VCaP (cell line): ENCODE measurements at regions not wholly inside any gene's neighbourhood (a gene's known extent, or its start where the extent isn't known, plus 50 kb on each side); places are given as distances from the start of the nearest gene placed in this dataset.
"Not testable (repeated sequence)": the region's sequence is repeated elsewhere in the genome, so short reads cannot be mapped to it uniquely, and the experiment has no call there.

Source experiments
- H3K27ac ChIP-seq: fragments of 450-650 bp; 2 replicates; pipeline ENCODE4 v1.5.1; 2017
- TF ChIP-seq, protein P1 (sequence below): fragments of 450-650 bp; conservative IDR thresholded peaks from 2 replicates; pipeline ENCODE4 v1.5.1; 2017; ENCODE audit warnings: mild to moderate bottlenecking, moderate library complexity

- TF ChIP-seq, protein P1, sequence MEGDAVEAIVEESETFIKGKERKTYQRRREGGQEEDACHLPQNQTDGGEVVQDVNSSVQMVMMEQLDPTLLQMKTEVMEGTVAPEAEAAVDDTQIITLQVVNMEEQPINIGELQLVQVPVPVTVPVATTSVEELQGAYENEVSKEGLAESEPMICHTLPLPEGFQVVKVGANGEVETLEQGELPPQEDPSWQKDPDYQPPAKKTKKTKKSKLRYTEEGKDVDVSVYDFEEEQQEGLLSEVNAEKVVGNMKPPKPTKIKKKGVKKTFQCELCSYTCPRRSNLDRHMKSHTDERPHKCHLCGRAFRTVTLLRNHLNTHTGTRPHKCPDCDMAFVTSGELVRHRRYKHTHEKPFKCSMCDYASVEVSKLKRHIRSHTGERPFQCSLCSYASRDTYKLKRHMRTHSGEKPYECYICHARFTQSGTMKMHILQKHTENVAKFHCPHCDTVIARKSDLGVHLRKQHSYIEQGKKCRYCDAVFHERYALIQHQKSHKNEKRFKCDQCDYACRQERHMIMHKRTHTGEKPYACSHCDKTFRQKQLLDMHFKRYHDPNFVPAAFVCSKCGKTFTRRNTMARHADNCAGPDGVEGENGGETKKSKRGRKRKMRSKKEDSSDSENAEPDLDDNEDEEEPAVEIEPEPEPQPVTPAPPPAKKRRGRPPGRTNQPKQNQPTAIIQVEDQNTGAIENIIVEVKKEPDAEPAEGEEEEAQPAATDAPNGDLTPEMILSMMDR = no peak
- no peak overlapping the region for H3K27ac ChIP-seq
Measured at GRCh38 chr1:101115112-101115511, 89.5 kb upstream of the DPH5 start.

DNA sequence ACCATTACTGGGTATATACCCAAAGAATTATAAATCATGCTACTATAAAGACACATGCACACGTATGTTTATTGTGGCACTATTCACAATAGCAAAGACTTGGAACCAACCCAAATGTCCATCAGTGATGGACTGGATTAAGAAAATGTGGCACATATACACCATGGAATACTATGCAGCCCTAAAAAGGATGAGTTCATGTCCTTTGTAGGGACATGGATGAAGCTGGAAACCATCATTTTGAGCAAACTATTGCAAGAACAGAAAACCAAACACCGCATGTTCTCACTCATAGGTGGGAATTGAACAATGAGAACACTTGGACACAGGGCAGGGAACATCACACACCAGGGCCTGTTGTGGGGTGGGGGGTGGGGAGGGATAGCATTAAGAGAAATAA lies 88.5 kb upstream of the DPH5 start:
- H3K27ac ChIP-seq = not testable (repeated sequence)

DNA sequence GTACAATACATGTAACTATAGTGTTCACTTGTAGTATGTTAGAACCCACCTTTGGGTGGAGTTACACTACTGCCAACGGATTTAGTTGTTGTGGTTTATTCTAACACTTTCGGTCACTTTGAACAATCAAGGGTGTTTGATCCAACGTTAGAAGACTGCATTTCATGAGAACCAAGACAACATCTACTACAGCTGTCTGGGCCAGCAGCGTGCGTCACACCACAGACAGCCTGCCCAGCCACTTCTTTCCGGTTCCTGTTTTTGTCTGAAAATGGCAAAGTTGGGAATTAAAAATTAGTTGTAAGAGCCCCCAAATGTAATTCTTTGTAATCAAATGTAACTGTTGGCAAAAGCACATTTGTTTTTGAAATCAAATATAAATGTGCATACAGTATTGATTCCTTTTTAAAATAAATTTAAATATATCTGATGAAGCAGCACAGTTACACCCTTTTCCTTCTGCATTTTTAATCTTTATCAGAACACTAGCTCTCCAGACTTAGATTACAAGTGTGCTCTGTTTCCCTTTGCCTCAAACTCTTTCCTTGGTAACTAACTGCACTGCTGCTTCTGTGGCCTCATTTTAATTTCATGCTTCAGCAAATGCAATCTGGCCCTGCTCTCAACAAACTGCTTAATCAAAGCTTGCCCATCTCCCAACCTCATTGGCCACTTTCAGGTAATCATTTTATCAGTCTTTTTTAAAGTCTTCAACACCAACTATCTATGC lies 86.6 kb upstream of the DPH5 start:
- TF ChIP-seq, protein P1 = no peak
- H3K27ac ChIP-seq = no peak overlapping the region

- TF ChIP-seq, protein P1 = no peak
- H3K27ac ChIP-seq = no peak overlapping the region
Measured at GRCh38 chr1:101111461-101111860, 85.9 kb upstream of the DPH5 start.

- TF ChIP-seq, protein P1 = no peak
- H3K27ac ChIP-seq = no peak overlapping the region
Measured at GRCh38 chr1:101109791-101110190, 84.2 kb upstream of the DPH5 start.

- no peak overlapping the region for H3K27ac ChIP-seq
Measured at GRCh38 chr1:101108111-101108500, 82.5 kb upstream of the DPH5 start.

GRCh38 chr1:101107496-101108110 lies 82.0 kb upstream of the DPH5 start:
- no peak overlapping the region for H3K27ac ChIP-seq
- TF ChIP-seq, protein P1 = no peak

More at GRCh38 chr1:101108111-101108500, 82.5 kb upstream of the DPH5 start:
- TF ChIP-seq, protein P1 = no peak

DNA sequence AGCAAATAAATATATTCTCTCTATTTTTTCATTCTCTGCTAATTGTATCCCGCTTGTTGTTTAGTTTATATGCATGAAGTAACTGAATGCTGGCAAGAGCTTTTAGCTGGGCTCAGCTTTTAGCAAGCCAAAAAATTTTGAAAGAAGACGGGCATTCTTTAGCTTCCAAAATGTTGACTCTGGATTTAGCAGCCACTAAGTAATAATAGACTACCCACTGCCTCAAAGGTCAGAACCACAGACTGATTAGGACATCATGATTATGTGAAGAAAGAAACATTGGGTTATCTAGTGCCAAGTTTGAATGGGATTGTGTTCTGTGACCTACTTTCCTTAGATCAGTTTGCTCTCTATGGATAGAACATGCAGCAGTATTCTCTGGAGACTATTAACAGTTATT lies 80.3 kb upstream of the DPH5 start:
- no peak overlapping the region for H3K27ac ChIP-seq
- TF ChIP-seq, protein P1 = no peak
